ENCODE measurements at regions not wholly inside any gene's neighbourhood (a gene's known extent, or its start where the extent isn't known, plus 50 kb on each side); places are given as distances from the start of the nearest gene placed in this dataset.

- Histone ChIP-seq H3K4me1 (ENCODE audit: control insufficient read depth in 2 of 2, insufficient read depth in 2 of 2, low read length in 2 of 2) (peaks cover 11 to 21% of the 10 kb centered on the region in 2 donors), H3K36me3 (ENCODE audit: control insufficient read depth in 2 of 3, insufficient read depth in 3 of 3, low read length in 3 of 3) (no peaks in the 10 kb centered on the region), H3K4me3 (ENCODE audit: low read length) (peak overlapping the region; percentile 54), H3K27ac (ENCODE audit: low read depth, low read length) (peak overlapping the region; percentile 77), H3K27me3 (ENCODE audit: control insufficient read depth in 2 of 2, insufficient read depth in 2 of 2, low read length in 2 of 2) (no peaks in the 10 kb centered on the region), H3K9me3 (ENCODE audit: control insufficient read depth in 2 of 3, low read length in 3 of 3) (no peaks in the 10 kb centered on the region)
- Mint-ChIP-seq H3K4me3 (peak overlapping the region; percentile 75 to 92 (median 84)), H3K36me3 (peaks cover 0 to 2% (median 0%) of the 10 kb centered on the region in 5 donors), H3K27ac (peak overlapping the region; percentile 87 to 98 (median 92)), H3K9me3 (peaks cover 0 to 3% (median 0%) of the 10 kb centered on the region in 11 donors), H3K27me3 (peaks cover 0 to 9% (median 0%) of the 10 kb centered on the region in 5 donors), H3K4me1 (peaks cover 21 to 35% (median 31%) of the 10 kb centered on the region in 7 donors)
- ChIA-PET CTCF (interaction anchor here (1.2 kb wide), 1 partner anchor 68 kb away, joined by 3 read pairs; no protein-coding TSS in a partner anchor), POLR2A (interaction anchor here (0.6 to 2.1 kb wide), 12 partner anchors 9 to 1631 kb away, joined by 3 to 19 read pairs (median 3); partner anchors contain the start of gene TNRC6C)
- no peak for DNase-seq
- intact Hi-C loops (cut with micrococcal nuclease), result loop anchor here (1.0 to 5.0 kb wide), 6 partner anchors 34 to 347 kb away; partner anchors contain the start of gene TNRC6C (in 1 of the 2)
- ATAC-seq, result no peak
These were observed 347.5 kb upstream of the TNRC6C start for GRCh38 chr17:77610972-77611521.

GRCh38 chr17:77611791-77612502 is 346.6 kb upstream of the TNRC6C start:
- intact Hi-C loops (cut with micrococcal nuclease), result loop anchor here (5.0 kb wide), 2 partner anchors 35 to 80 kb away; no protein-coding TSS in a partner anchor
- peak overlapping the region in 6 of 10 donors; percentile 29 to 92 (median 62) for H3K4me3 Mint-ChIP-seq

GRCh38 chr17:77613218-77613617 is 345.3 kb upstream of the TNRC6C start:
- intact Hi-C loops (cut with micrococcal nuclease), result loop anchor here (5.0 kb wide), 2 partner anchors 34 to 79 kb away; no protein-coding TSS in a partner anchor
- POLR2A ChIA-PET, result no interaction called here
- H3K4me1 Mint-ChIP-seq, result peaks cover 24 to 38% (median 35%) of the 10 kb centered on the region in 7 donors
- Histone ChIP-seq H3K4me3 (ENCODE audit: low read length) (no peak overlapping the region), H3K27ac (ENCODE audit: low read depth, low read length) (no peak overlapping the region), H3K36me3 (ENCODE audit: control insufficient read depth in 2 of 3, insufficient read depth in 3 of 3, low read length in 3 of 3) (no peaks in the 10 kb centered on the region), H3K9me3 (ENCODE audit: control insufficient read depth in 2 of 3, low read length in 3 of 3) (no peaks in the 10 kb centered on the region), H3K4me1 (ENCODE audit: control insufficient read depth in 2 of 2, insufficient read depth in 2 of 2, low read length in 2 of 2) (peaks cover 14 to 28% of the 10 kb centered on the region in 2 donors), H3K27me3 (ENCODE audit: control insufficient read depth in 2 of 2, insufficient read depth in 2 of 2, low read length in 2 of 2) (no peaks in the 10 kb centered on the region)
- no peak for ATAC-seq
- H3K27me3 Mint-ChIP-seq, result peaks cover 0 to 12% (median 0%) of the 10 kb centered on the region in 5 donors
- DNase-seq, result no peak
- H3K9me3 Mint-ChIP-seq, result peaks cover 0 to 3% (median 0%) of the 10 kb centered on the region in 11 donors
- H3K27ac Mint-ChIP-seq, result peak overlapping the region in 1 of 9 donors; percentile 39
- no peak overlapping the region for H3K4me3 Mint-ChIP-seq
- CTCF ChIA-PET, result no interaction called here
- H3K36me3 Mint-ChIP-seq, result peaks cover 0 to 2% (median 0%) of the 10 kb centered on the region in 5 donors

More at GRCh38 chr17:77611791-77612502, 346.6 kb upstream of the TNRC6C start:
- Mint-ChIP-seq H3K9me3 (peaks cover 0 to 3% (median 0%) of the 10 kb centered on the region in 11 donors), H3K27me3 (peaks cover 0 to 12% (median 0%) of the 10 kb centered on the region in 5 donors), H3K27ac (peak overlapping the region; percentile 9 to 98 (median 91)), H3K4me1 (peaks cover 21 to 35% (median 31%) of the 10 kb centered on the region in 7 donors), H3K36me3 (peaks cover 0 to 2% (median 0%) of the 10 kb centered on the region in 5 donors)
- ChIA-PET CTCF (no interaction called here), POLR2A (interaction anchor here (0.8 to 2.0 kb wide), 3 partner anchors 8 to 346 kb away, joined by 3 to 19 read pairs (median 7); partner anchors contain the start of gene TNRC6C)
- H3K27ac ChIP-seq (ENCODE audit: low read depth, low read length), result no peak overlapping the region
- no peaks in the 10 kb centered on the region for H3K27me3 ChIP-seq (ENCODE audit: control insufficient read depth in 2 of 2, insufficient read depth in 2 of 2, low read length in 2 of 2)
- peaks cover 11 to 21% of the 10 kb centered on the region in 2 donors for H3K4me1 ChIP-seq (ENCODE audit: control insufficient read depth in 2 of 2, insufficient read depth in 2 of 2, low read length in 2 of 2)
- no peak for DNase-seq
- H3K9me3 ChIP-seq (ENCODE audit: control insufficient read depth in 2 of 3, low read length in 3 of 3), result no peaks in the 10 kb centered on the region
- no peak for ATAC-seq
- no peak overlapping the region for H3K4me3 ChIP-seq (ENCODE audit: low read length)
- H3K36me3 ChIP-seq (ENCODE audit: control insufficient read depth in 2 of 3, insufficient read depth in 3 of 3, low read length in 3 of 3), result no peaks in the 10 kb centered on the region

- CTCF ChIA-PET, result no interaction called here
- peak overlapping the region in 2 of 9 donors; percentile 39 to 46 for H3K27ac Mint-ChIP-seq
- no peaks in the 10 kb centered on the region for H3K36me3 ChIP-seq (ENCODE audit: control insufficient read depth in 2 of 3, insufficient read depth in 3 of 3, low read length in 3 of 3)
These were observed 344.9 kb upstream of the TNRC6C start for GRCh38 chr17:77613627-77614026.

GRCh38 chr17:77615703-77616253 is 342.7 kb upstream of the TNRC6C start:
- POLR2A ChIA-PET, result no interaction called here
- no peak overlapping the region for H3K27ac Mint-ChIP-seq
- H3K4me1 ChIP-seq (ENCODE audit: control insufficient read depth in 2 of 2, insufficient read depth in 2 of 2, low read length in 2 of 2), result peaks cover 10 to 18% of the 10 kb centered on the region in 2 donors
- H3K4me1 Mint-ChIP-seq, result peaks cover 20 to 38% (median 27%) of the 10 kb centered on the region in 7 donors
- DNase-seq (no peak), ATAC-seq (no peak)
- peaks cover 0 to 4% (median 0%) of the 10 kb centered on the region in 5 donors for H3K36me3 Mint-ChIP-seq
- no peaks in the 10 kb centered on the region for H3K36me3 ChIP-seq (ENCODE audit: control insufficient read depth in 2 of 3, insufficient read depth in 3 of 3, low read length in 3 of 3)
- H3K9me3 Mint-ChIP-seq, result peaks cover 0 to 7% (median 0%) of the 10 kb centered on the region in 11 donors
- H3K27me3 ChIP-seq (ENCODE audit: control insufficient read depth in 2 of 2, insufficient read depth in 2 of 2, low read length in 2 of 2), result no peaks in the 10 kb centered on the region
- H3K4me3 Mint-ChIP-seq, result no peak overlapping the region
- CTCF ChIA-PET, result no interaction called here
- intact Hi-C loops (cut with micrococcal nuclease), result no loop called here
- H3K27me3 Mint-ChIP-seq, result peaks cover 0 to 13% (median 0%) of the 10 kb centered on the region in 5 donors
- peaks cover 0 to 3% (median 0%) of the 10 kb centered on the region in 3 experiments for H3K9me3 ChIP-seq (ENCODE audit: control insufficient read depth in 2 of 3, low read length in 3 of 3)
- no peak overlapping the region for H3K27ac ChIP-seq (ENCODE audit: low read depth, low read length)
- H3K4me3 ChIP-seq (ENCODE audit: low read length), result no peak overlapping the region

More at GRCh38 chr17:77613627-77614026, 344.9 kb upstream of the TNRC6C start:
- Histone ChIP-seq H3K27me3 (ENCODE audit: control insufficient read depth in 2 of 2, insufficient read depth in 2 of 2, low read length in 2 of 2) (no peaks in the 10 kb centered on the region), H3K27ac (ENCODE audit: low read depth, low read length) (no peak overlapping the region), H3K4me3 (ENCODE audit: low read length) (no peak overlapping the region), H3K4me1 (ENCODE audit: control insufficient read depth in 2 of 2, insufficient read depth in 2 of 2, low read length in 2 of 2) (peaks cover 14 to 29% of the 10 kb centered on the region in 2 donors), H3K9me3 (ENCODE audit: control insufficient read depth in 2 of 3, low read length in 3 of 3) (no peaks in the 10 kb centered on the region)
- Mint-ChIP-seq H3K4me1 (peaks cover 26 to 42% (median 39%) of the 10 kb centered on the region in 7 donors), H3K4me3 (no peak overlapping the region), H3K9me3 (peaks cover 0 to 3% (median 0%) of the 10 kb centered on the region in 11 donors), H3K36me3 (peaks cover 0 to 2% (median 0%) of the 10 kb centered on the region in 5 donors), H3K27me3 (peaks cover 0 to 13% (median 0%) of the 10 kb centered on the region in 5 donors)
- intact Hi-C loops (cut with micrococcal nuclease), result loop anchor here (5.0 kb wide), 2 partner anchors 34 to 79 kb away; no protein-coding TSS in a partner anchor
- POLR2A ChIA-PET, result no interaction called here
- DNase-seq (no peak), ATAC-seq (no peak)

GRCh38 chr17:77616254-77616731 is 342.2 kb upstream of the TNRC6C start:
- Histone ChIP-seq H3K27ac (ENCODE audit: low read depth, low read length) (no peak overlapping the region), H3K9me3 (ENCODE audit: control insufficient read depth in 2 of 3, low read length in 3 of 3) (peaks cover 0 to 5% (median 0%) of the 10 kb centered on the region in 3 experiments), H3K27me3 (ENCODE audit: control insufficient read depth in 2 of 2, insufficient read depth in 2 of 2, low read length in 2 of 2) (no peaks in the 10 kb centered on the region), H3K36me3 (ENCODE audit: control insufficient read depth in 2 of 3, insufficient read depth in 3 of 3, low read length in 3 of 3) (no peaks in the 10 kb centered on the region), H3K4me1 (ENCODE audit: control insufficient read depth in 2 of 2, insufficient read depth in 2 of 2, low read length in 2 of 2) (peaks cover 5 to 13% of the 10 kb centered on the region in 2 donors), H3K4me3 (ENCODE audit: low read length) (no peak overlapping the region)
- Mint-ChIP-seq H3K27ac (peak overlapping the region in 1 of 9 donors; percentile 2), H3K27me3 (peaks cover 0 to 13% (median 0%) of the 10 kb centered on the region in 5 donors), H3K9me3 (peaks cover 0 to 7% (median 0%) of the 10 kb centered on the region in 11 donors), H3K4me1 (peaks cover 14 to 33% (median 22%) of the 10 kb centered on the region in 7 donors), H3K36me3 (peaks cover 0 to 4% (median 0%) of the 10 kb centered on the region in 5 donors), H3K4me3 (no peak overlapping the region)
- ATAC-seq, result no peak
- ChIA-PET CTCF (no interaction called here), POLR2A (no interaction called here)
- no peak for DNase-seq
- intact Hi-C loops (cut with micrococcal nuclease), result no loop called here
